Gastrocnemius medialis (tissue), 4 donors: ENCODE measurements at regions not wholly inside any gene's neighbourhood (a gene's known extent, or its start where the extent isn't known, plus 50 kb on each side); places are given as distances from the start of the nearest gene placed in this dataset.

Source experiments
- ATAC-seq, 2 donors: fragments of 150-250 bp; one replicate each; pipeline ENCODE4 v1.9.1; 2016
- DNase-seq, 2 donors: peaks; one replicate each; pipeline ENCODE4 v3.0.0-alpha.2; 2019
- H3K27ac ChIP-seq, 4 donors: fragments of 200-600 bp; sonication (generic); 1 replicate in 1 of 4; 2 replicates in 3 of 4; pipeline ENCODE4 v1.5.1; 2016 to 2018; ENCODE audit warnings: mild to moderate bottlenecking in 2 of 4, moderate library complexity in 1 of 4
- H3K27me3 ChIP-seq, 3 donors: fragments of 200-600 bp; sonication (generic) in 2 of 3; 1 replicate in 1 of 3; 2 replicates in 2 of 3; pipeline versions ENCODE4 v1.5.1 to v1.6.0; 2016 to 2019; ENCODE audit warnings: mild to moderate bottlenecking in 1 of 3, moderate library complexity in 1 of 3
- H3K36me3 ChIP-seq, 2 donors: fragments of 200-600 bp; sonication (generic) in 1 of 2; one replicate each; pipeline ENCODE4 v1.5.1; 2017 to 2018
- H3K4me1 ChIP-seq, 2 donors: fragments of 200-600 bp; sonication (generic) in 1 of 2; one replicate each; pipeline ENCODE4 v1.5.1; 2016 to 2017; ENCODE audit warnings: mild to moderate bottlenecking in 2 of 2
- H3K4me3 ChIP-seq, 4 donors: fragments of 200-600 bp; sonication (generic) in 3 of 4; 1 replicate in 1 of 4; 2 replicates in 3 of 4; pipeline ENCODE4 v1.5.1; 2016 to 2019; ENCODE audit warnings: mild to moderate bottlenecking in 2 of 4
- H3K9me3 ChIP-seq, 3 donors: fragments of 200-600 bp; sonication (generic) in 2 of 3; 1 replicate in 1 of 3; 2 replicates in 2 of 3; pipeline ENCODE4 v1.5.1; 2016 to 2019
- CTCF ChIP-seq, 5 experiments: fragments of 450-650 bp in 3 of 5; fragments of 200-600 bp in 2 of 5; sonication (generic) in 2 of 5; IDR thresholded peaks in 4 of 5; conservative IDR thresholded peaks in 1 of 5; 1 replicate in 4 of 5; 2 replicates in 1 of 5; pipeline ENCODE4 v1.5.1; 2016 to 2019; ENCODE audit warnings: antibody characterized with exemption in 5 of 5, mild to moderate bottlenecking in 3 of 5, moderate library complexity in 3 of 5
- POLR2A ChIP-seq, 2 donors: fragments of 450-650 bp; IDR thresholded peaks; one replicate each; pipeline ENCODE4 v1.6.1; 2017; ENCODE audit warnings: antibody characterized with exemption in 2 of 2, mild to moderate bottlenecking in 2 of 2, moderate library complexity in 2 of 2
- in situ Hi-C, 4 donors: fragments of 200-750 bp; cut with MboI; loops; one replicate each; pipeline versions ENCODE4 v1.15.0 to v1.8.0; 2017; ENCODE audit warnings: low sequenced_read_pairs in 4 of 4
- intact Hi-C: fragments of 100-400 bp; cut with DNase I; formaldehyde crosslinking; loops from one replicate; pipeline ENCODE4 v1.15.1; 2023; ENCODE audit warnings: low total_unique reads

GRCh38 chr7:41272664-41273063 lies 430.2 kb downstream of the INHBA start:
- Histone ChIP-seq H3K36me3 (no peaks in the 10 kb centered on the region), H3K27me3 (no peaks in the 10 kb centered on the region), H3K4me1 (no peaks in the 10 kb centered on the region), H3K4me3 (no peak overlapping the region), H3K9me3 (no peaks in the 10 kb centered on the region), H3K27ac (no peak overlapping the region)
- no peak for ATAC-seq
- intact Hi-C loops (no loop called here), in situ Hi-C loops (no loop called here)
- TF ChIP-seq POLR2A (IDR thresholded peaks at IDR 0.05) = no peak
- no peak for TF ChIP-seq CTCF (IDR thresholded peaks at IDR 0.05 in 4 of 5, conservative IDR thresholded peaks at IDR 0.05 in 1 of 5)
- no peak for DNase-seq

- TF ChIP-seq POLR2A (IDR thresholded peaks at IDR 0.05) (no peak), CTCF (IDR thresholded peaks at IDR 0.05 in 4 of 5, conservative IDR thresholded peaks at IDR 0.05 in 1 of 5) (no peak)
- Histone ChIP-seq H3K4me3 (no peak overlapping the region), H3K4me1 (no peaks in the 10 kb centered on the region), H3K27me3 (no peaks in the 10 kb centered on the region), H3K27ac (no peak overlapping the region), H3K9me3 (no peaks in the 10 kb centered on the region), H3K36me3 (no peaks in the 10 kb centered on the region)
- ATAC-seq (no peak), DNase-seq (no peak)
- intact Hi-C loops = no loop called here
- in situ Hi-C loops = no loop called here
These were observed 434.0 kb downstream of the INHBA start for GRCh38 chr7:41268878-41269277.

GRCh38 chr7:41261080-41261479 lies 441.8 kb downstream of the INHBA start:
- no peaks in the 10 kb centered on the region for H3K27me3 ChIP-seq
- no peaks in the 10 kb centered on the region for H3K36me3 ChIP-seq
- intact Hi-C loops = no loop called here
- no peak overlapping the region for H3K4me3 ChIP-seq
- H3K27ac ChIP-seq = no peak overlapping the region
- ATAC-seq (no peak), DNase-seq (no peak)
- no peaks in the 10 kb centered on the region for H3K9me3 ChIP-seq
- in situ Hi-C loops = no loop called here
- TF ChIP-seq POLR2A (IDR thresholded peaks at IDR 0.05) = no peak
- TF ChIP-seq CTCF (IDR thresholded peaks at IDR 0.05 in 4 of 5, conservative IDR thresholded peaks at IDR 0.05 in 1 of 5) = no peak
- no peaks in the 10 kb centered on the region for H3K4me1 ChIP-seq

- DNase-seq (no peak), ATAC-seq (no peak)
- Histone ChIP-seq H3K27me3 (no peaks in the 10 kb centered on the region), H3K4me1 (no peaks in the 10 kb centered on the region), H3K4me3 (no peak overlapping the region), H3K9me3 (no peaks in the 10 kb centered on the region), H3K27ac (no peak overlapping the region), H3K36me3 (no peaks in the 10 kb centered on the region)
- TF ChIP-seq CTCF (IDR thresholded peaks at IDR 0.05 in 4 of 5, conservative IDR thresholded peaks at IDR 0.05 in 1 of 5) (no peak), POLR2A (IDR thresholded peaks at IDR 0.05) (no peak)
- in situ Hi-C loops = no loop called here
- intact Hi-C loops = no loop called here
These were observed 445.2 kb downstream of the INHBA start for GRCh38 chr7:41257660-41258059.

GRCh38 chr7:41256186-41256945 lies 446.5 kb downstream of the INHBA start:
- in situ Hi-C loops = no loop called here
- H3K36me3 ChIP-seq = no peaks in the 10 kb centered on the region
- intact Hi-C loops = no loop called here
- TF ChIP-seq CTCF (IDR thresholded peaks at IDR 0.05 in 4 of 5, conservative IDR thresholded peaks at IDR 0.05 in 1 of 5) = no peak
- no peaks in the 10 kb centered on the region for H3K27me3 ChIP-seq
- no peaks in the 10 kb centered on the region for H3K9me3 ChIP-seq
- H3K4me1 ChIP-seq = no peaks in the 10 kb centered on the region
- no peak overlapping the region for H3K27ac ChIP-seq
- H3K4me3 ChIP-seq = no peak overlapping the region
- DNase-seq (no peak), ATAC-seq (no peak)
